ENCODE measurements at regions not wholly inside any gene's neighbourhood (a gene's known extent, or its start where the extent isn't known, plus 50 kb on each side); places are given as distances from the start of the nearest gene placed in this dataset.
"Not testable (repeated sequence)": the region's sequence is repeated elsewhere in the genome, so short reads cannot be mapped to it uniquely, and the experiment has no call there.

DNA sequence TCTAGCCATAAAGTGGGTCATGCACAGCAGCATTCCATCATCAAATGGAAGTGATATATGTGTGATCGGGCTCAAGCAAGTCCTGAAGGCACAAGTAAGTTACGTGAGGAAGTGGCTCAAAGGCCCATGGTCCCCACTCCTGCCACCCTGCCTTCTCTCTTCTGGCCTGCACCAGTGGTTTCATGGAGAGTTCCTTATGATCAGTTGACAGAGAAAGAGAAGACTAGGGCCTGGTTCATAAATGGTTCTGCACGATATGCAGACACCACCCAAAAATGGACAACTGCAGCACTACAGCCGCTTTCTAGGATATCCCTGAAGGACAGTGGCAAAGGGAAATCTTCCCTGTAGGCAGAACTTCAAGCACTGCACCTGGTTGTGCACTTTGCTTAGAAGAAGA is 412.6 kb upstream of the SMIM21 start:
- ATAC-seq: no peak
- intact Hi-C loops (cut with micrococcal nuclease): no loop called here
- no peak for DNase-seq

- intact Hi-C loops (cut with micrococcal nuclease); DNase-seq; ATAC-seq: not testable (repeated sequence)
These were observed 412.2 kb upstream of the SMIM21 start for GRCh38 chr18:75839686-75840085.

- intact Hi-C loops (cut with micrococcal nuclease): no loop called here
- ATAC-seq: no peak
- no peak for DNase-seq
These were observed 411.5 kb upstream of the SMIM21 start for GRCh38 chr18:75839041-75839440.

GRCh38 chr18:75837316-75837715 is 409.8 kb upstream of the SMIM21 start:
- no peak for DNase-seq
- intact Hi-C loops (cut with micrococcal nuclease): no loop called here
- ATAC-seq: no peak

GRCh38 chr18:75836516-75836915 is 409.0 kb upstream of the SMIM21 start:
- DNase-seq (no peak), ATAC-seq (no peak)
- intact Hi-C loops (cut with micrococcal nuclease): no loop called here

DNA sequence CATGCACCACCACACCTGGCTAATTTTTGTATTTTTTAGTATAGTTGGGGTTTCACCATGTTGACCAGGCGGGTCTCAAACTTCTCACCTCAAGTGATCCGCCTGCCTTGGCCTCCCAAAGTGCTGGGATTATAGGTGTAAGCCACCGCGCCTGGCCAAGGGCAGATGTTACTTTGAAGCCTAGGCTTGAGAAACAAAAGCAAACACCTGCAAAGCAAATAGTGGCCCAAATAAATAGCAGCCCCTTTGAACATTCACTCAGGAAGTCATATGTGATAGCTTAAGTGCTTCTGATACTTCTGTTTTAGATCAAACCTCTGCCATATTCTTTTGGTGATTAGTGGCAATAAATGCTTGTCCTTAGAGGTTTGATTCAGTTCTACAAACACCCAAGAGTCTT is 404.5 kb upstream of the SMIM21 start:
- ATAC-seq (no peak), DNase-seq (no peak)
- intact Hi-C loops (cut with micrococcal nuclease): no loop called here

- ATAC-seq (no peak), DNase-seq (no peak)
- intact Hi-C loops (cut with micrococcal nuclease): no loop called here
These were observed 403.3 kb upstream of the SMIM21 start for GRCh38 chr18:75830828-75831227.

GRCh38 chr18:75829091-75829490 is 401.6 kb upstream of the SMIM21 start:
- ATAC-seq: no peak
- no peak for DNase-seq
- intact Hi-C loops (cut with micrococcal nuclease): no loop called here

- DNase-seq: no peak
- ATAC-seq: no peak
- intact Hi-C loops (cut with micrococcal nuclease): no loop called here
These were observed 400.9 kb upstream of the SMIM21 start for GRCh38 chr18:75828379-75828778.

- intact Hi-C loops (cut with micrococcal nuclease): no loop called here
- DNase-seq (no peak), ATAC-seq (no peak)
These were observed 400.3 kb upstream of the SMIM21 start for GRCh38 chr18:75827751-75828287.

GRCh38 chr18:75824661-75825060 is 397.2 kb upstream of the SMIM21 start:
- no peak for DNase-seq
- intact Hi-C loops (cut with micrococcal nuclease): no loop called here
- ATAC-seq: no peak

- ATAC-seq: no peak
- intact Hi-C loops (cut with micrococcal nuclease): no loop called here
- DNase-seq: no peak
These were observed 396.0 kb upstream of the SMIM21 start for GRCh38 chr18:75823471-75823870.

- intact Hi-C loops (cut with micrococcal nuclease): no loop called here
- DNase-seq: no peak
- ATAC-seq: no peak
These were observed 390.9 kb upstream of the SMIM21 start for GRCh38 chr18:75818383-75818782.

GRCh38 chr18:75815767-75816166 is 388.3 kb upstream of the SMIM21 start:
- ATAC-seq: no peak
- intact Hi-C loops (cut with micrococcal nuclease): no loop called here
- DNase-seq: no peak

GRCh38 chr18:75812761-75813160 is 385.3 kb upstream of the SMIM21 start:
- ATAC-seq: no peak
- intact Hi-C loops (cut with micrococcal nuclease): no loop called here
- no peak for DNase-seq

GRCh38 chr18:75810961-75811551 is 383.6 kb upstream of the SMIM21 start:
- intact Hi-C loops (cut with micrococcal nuclease): no loop called here

GRCh38 chr18:75810516-75810915 is 383.0 kb upstream of the SMIM21 start:
- no peak for DNase-seq
- intact Hi-C loops (cut with micrococcal nuclease): no loop called here
- no peak for ATAC-seq

More at GRCh38 chr18:75810961-75811551, 383.6 kb upstream of the SMIM21 start:
- ATAC-seq (no peak), DNase-seq (no peak)

- no peak for DNase-seq
- intact Hi-C loops (cut with micrococcal nuclease): no loop called here
- ATAC-seq: no peak
These were observed 382.4 kb upstream of the SMIM21 start for GRCh38 chr18:75809926-75810255.

DNA sequence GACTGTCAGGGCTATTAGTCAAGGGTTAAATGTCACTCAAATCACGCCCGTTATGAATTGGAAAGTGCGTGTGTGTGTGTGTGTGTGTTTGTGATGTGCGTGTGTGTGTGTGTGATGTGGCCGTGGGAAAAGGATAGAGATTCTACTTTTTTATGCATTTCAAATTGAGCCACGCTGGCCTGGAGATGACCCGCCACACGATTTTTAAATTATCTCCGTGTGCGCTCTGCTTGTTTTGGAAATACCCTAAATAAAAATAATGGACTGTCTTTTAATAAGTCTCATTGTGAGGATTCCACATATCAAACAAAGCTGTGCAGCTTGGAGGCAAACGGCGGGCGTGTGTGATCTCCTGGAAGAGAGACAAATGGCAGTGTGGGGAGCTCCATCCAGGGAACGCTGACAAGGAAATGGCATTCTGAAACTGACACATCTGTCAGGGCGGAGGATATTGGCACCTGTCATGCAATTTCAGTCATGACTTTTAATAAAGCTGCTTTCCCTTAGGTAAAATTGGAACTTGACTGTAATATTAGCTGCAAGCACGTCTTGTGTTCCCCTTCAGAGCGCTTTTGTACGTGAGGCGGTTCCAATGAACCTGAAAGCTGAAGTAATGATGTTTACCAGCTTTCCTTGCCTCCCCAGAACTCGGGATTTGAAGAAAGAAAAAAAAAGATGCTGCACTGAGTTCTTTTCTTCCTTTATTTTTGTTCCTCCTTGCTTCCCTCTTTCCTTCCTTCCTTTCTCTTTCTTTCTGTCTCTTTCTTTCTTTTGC is 381.8 kb upstream of the SMIM21 start:
- DNase-seq (no peak), ATAC-seq (no peak)
- intact Hi-C loops (cut with micrococcal nuclease): no loop called here

GRCh38 chr18:75805265-75805664 is 377.8 kb upstream of the SMIM21 start:
- DNase-seq: no peak
- intact Hi-C loops (cut with micrococcal nuclease): no loop called here
- ATAC-seq: no peak

DNA sequence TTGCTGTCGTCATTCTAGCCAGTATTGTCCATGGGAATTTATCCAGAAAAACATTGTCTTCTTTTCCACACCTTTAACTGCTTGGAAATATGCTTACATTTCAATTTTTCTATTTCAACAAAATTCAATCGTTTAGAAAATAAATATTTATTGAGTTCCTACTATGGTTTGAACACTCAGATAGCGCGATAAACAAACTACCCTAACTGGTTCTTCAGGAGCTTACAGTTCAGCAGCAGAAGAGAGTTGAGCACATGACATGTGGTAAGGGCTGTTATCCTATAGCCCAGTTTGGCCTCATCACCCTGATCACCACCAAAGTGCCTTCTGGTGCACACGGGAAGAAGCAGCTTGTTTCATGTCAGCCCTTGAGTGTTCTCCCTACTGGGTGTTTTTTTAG is 375.2 kb upstream of the SMIM21 start:
- DNase-seq (no peak), ATAC-seq (no peak)
- intact Hi-C loops (cut with micrococcal nuclease): no loop called here

All from left ventricle myocardium superior (tissue), 1 donor.